ENCODE measurements at regions not wholly inside any gene's neighbourhood (a gene's known extent, or its start where the extent isn't known, plus 50 kb on each side); places are given as distances from the start of the nearest gene placed in this dataset.

GRCh38 chrX:39164212-39164611, 363.0 kb downstream of the MID1IP1 start:
- no peak for DNase-seq (ENCODE audit: extremely low read depth, low read depth)

GRCh38 chrX:39165185-39165584, 363.9 kb downstream of the MID1IP1 start:
- no peak for DNase-seq (ENCODE audit: extremely low read depth, low read depth)

GRCh38 chrX:39165773-39166172, 364.5 kb downstream of the MID1IP1 start:
- no peak for DNase-seq (ENCODE audit: extremely low read depth, low read depth)

- DNase-seq (ENCODE audit: extremely low read depth, low read depth): no peak
Observed at GRCh38 chrX:39167791-39168190, 366.5 kb downstream of the MID1IP1 start.

GRCh38 chrX:39168609-39169008, 367.4 kb downstream of the MID1IP1 start:
- DNase-seq (ENCODE audit: extremely low read depth, low read depth): no peak

GRCh38 chrX:39169976-39170375, 368.7 kb downstream of the MID1IP1 start:
- DNase-seq (ENCODE audit: extremely low read depth, low read depth): no peak

DNA sequence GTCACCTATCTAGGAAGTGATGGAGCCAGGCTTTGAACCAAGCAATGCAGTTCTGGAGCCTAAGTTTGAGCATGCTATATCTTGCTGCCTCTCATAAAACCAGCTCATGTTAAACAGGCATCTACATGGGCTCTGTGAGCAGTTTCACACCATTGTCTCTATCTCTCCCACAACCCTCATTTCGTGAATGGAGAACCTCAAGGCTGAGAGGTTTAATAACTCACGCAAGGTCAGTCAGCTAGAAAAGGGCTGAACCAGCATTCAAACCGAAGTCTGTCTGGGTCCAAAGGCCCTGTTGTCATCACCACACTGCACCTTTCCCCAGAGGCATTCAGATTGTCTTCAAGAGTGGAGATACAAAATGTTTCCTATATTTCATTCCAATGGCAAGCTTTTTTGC, 369.2 kb downstream of the MID1IP1 start:
- no peak for DNase-seq (ENCODE audit: extremely low read depth, low read depth)

- no peak for DNase-seq (ENCODE audit: extremely low read depth, low read depth)
Observed at GRCh38 chrX:39171686-39172085, 370.4 kb downstream of the MID1IP1 start.

GRCh38 chrX:39174241-39174771, 373.0 kb downstream of the MID1IP1 start:
- DNase-seq (ENCODE audit: extremely low read depth, low read depth): no peak

DNA sequence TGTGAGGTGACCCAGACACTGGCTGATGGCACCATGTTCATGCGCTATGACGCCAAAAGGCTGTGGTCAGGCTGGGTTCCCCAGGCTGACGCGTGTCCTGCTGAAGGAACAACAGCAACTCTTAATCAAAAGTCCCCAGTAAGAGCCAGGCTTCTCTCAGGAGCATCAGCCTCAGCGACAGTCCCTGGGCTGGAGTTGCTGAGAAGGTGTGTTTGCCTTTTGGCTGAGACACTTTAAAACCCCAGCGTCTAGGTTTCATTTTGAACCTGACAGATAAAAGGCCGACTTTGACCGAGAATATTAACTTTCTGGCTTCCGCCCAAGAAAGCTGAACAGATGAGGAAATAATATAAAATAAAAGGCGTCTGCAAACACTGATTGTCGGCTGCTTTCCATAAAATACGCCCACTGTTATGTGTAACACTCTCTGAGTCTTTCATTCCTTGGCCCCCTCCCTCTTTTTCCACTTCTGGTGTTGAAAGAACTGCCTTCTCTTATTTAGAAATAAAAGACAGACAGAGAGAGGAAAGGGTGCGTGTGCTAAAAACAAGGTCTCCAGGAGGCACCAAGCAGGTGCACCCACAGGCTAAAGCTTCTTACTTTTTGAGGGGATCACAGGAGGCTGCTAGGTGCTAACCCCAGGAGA, 373.6 kb downstream of the MID1IP1 start:
- DNase-seq (ENCODE audit: extremely low read depth, low read depth): no peak

DNA sequence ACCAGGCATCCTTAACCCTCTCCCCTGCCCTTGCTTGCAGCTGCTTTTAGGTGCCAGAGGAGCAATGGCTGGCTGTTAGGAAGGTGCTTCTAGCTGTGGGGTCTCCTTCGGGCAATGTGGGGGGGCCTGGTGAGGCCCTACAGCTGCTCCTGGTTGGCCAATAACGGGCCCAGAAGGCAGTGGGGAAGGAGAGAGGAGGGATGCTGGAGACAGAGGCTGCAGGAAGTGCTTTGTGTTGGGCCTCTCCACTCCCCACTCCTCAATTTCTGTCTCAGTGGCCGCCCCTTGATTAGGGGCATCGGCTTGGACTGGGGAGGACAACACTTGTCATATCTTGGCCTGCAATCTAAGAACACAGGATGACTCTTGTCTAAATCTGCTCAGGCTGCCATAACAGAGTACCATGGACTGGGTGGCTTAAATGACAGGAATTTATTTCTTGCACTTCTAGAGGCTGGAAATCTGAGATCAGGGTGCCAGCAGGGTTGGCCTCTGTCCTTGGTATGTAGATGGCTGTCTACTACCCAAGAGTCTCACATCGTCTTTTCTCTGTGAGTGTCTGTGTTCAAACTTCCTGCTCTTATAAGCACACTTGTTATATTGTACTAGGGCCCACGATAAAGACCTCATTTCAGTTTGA, 374.3 kb downstream of the MID1IP1 start:
- DNase-seq (ENCODE audit: extremely low read depth, low read depth): no peak

DNA sequence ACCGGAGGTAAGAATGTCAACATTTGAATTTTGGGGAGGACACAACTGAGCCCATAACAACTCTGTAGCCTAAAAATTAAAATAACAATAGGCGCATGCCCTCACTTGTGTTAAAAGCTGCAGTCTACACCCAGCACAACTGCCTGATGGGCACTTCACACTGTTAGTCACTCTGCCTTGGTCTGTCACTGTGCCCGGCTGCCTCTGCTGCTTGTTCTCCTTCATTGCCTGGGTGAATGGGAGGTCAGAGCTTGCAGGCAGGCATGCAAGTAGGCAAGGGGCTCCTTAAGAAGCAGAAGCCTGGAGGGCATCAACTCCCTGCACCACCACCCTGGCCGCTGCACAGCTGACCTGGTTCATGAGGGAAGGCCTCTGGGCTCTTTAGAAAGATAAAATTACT, 374.8 kb downstream of the MID1IP1 start:
- DNase-seq (ENCODE audit: extremely low read depth, low read depth): no peak

DNA sequence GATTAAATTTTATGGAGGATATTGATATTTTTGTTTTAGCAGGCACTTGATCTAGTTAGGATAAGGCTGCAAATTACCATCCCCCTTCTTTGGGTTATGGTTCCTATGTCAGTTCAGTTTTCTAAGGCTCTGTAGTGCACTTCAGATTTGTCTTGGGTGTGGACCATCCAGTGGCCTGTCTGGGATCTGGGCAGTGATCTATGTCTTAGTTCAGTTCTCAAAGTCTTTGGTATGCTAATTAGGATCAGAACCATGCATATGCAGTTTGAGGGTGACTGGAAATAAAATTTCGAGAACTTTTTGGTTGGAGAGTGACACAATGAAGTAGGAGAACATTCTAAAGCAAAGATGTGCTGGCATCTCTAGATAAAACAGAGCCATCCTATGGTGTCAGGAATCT, 388.2 kb downstream of the MID1IP1 start:
- DNase-seq (ENCODE audit: extremely low read depth, low read depth): no peak

GRCh38 chrX:39194673-39195072, 393.4 kb downstream of the MID1IP1 start:
- no peak for DNase-seq (ENCODE audit: extremely low read depth, low read depth)

DNA sequence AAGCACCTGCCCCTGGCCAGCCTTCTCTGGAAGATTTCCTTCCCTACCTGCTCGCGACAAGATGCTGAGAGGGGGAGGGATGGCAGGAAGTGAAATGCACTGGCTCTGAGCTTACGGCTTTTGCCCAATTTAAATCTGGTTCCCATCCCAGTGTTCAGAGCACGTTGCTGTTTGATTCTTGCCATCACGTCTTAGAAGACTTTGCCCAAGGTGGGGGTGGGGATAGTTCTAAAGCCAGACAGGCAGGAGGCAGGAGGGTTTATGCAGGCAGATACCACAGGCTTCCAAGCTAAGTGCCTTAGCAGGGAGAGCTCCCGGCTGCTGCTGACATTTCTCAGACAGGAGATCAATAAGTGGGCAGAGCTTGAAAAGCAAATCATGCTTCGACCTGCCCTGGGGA, 393.9 kb downstream of the MID1IP1 start:
- DNase-seq (ENCODE audit: extremely low read depth, low read depth): no peak

GRCh38 chrX:39196192-39197102, 395.2 kb downstream of the MID1IP1 start:
- DNase-seq (ENCODE audit: extremely low read depth, low read depth): no peak

GRCh38 chrX:39199429-39199828, 398.2 kb downstream of the MID1IP1 start:
- no peak for DNase-seq (ENCODE audit: extremely low read depth, low read depth)

DNA sequence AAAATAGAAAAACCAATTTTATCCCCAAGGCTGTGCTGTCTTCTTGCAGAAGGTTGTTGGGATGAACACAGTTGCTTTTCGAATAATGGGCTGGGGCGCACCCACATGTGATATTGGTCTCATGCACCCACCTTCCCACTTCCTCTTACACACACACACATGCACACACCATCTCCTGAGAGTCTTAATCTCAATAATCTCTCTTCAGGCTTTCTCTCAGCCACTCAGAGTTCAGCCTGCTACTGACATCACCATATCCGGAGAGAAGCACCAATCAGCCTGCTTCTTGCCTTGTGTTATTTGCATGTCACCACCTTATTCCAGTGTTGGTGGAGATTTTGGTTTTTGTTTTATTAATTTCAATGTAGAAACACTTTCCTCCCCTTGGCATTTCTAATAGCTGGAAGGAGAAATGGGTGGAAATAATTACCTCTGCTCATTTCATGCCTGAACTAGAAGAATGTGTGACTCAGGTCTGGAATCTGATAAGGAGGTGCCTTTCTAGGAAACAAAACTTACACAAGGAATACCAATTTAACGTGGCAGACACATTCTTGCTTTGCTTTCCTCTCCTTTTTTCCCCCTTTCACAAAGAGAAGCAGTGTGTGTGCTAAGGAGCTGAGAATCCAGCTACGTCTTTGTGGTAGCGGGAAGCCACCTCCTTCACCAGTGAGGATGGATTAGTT, 400.2 kb downstream of the MID1IP1 start:
- DNase-seq (ENCODE audit: extremely low read depth, low read depth): no peak

DNA sequence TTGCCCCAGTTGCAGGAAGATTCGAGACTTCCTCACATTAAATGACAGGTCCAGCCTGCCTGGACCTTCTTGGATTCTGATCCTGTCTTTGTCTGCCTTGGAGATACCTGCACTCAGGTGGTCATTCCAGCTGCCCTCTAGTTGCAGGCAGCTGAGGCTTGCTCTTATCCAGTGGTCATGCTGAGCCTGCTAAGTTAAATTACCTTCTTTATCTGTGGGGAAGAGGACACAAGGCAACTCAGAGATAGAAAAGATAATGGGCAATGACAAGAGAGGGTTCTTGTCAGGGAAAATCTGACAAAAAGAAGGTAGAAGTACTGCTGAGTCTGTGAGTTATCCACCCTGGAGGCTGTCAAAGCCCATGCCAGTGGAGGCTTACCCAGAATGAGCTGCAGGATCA, 401.4 kb downstream of the MID1IP1 start:
- DNase-seq (ENCODE audit: extremely low read depth, low read depth): no peak

DNA sequence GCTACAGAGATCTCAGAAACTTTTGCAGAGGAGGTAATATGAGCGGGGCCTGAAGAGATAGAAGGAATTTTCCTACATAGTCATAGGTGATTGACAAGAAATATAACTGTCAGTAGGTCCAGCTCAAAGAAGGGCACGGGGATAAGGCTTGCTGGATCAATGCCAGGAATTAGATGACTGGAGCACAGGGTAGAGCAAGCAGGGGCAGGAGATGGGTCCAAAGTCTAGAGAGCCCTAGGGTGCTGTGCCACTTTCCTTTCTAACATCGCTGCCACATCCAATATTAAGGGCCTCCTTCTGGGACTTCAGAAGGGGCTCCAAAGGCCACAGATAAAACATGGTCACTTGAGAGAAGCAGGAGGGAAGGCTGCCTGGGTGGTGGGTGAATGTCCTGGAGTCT, 402.2 kb downstream of the MID1IP1 start:
- no peak for DNase-seq (ENCODE audit: extremely low read depth, low read depth)

- no peak for DNase-seq (ENCODE audit: extremely low read depth, low read depth)
Observed at GRCh38 chrX:39204353-39204752, 403.1 kb downstream of the MID1IP1 start.

All from NCI-H460 (cell line).